ENCODE measurements at regions not wholly inside any gene's neighbourhood (a gene's known extent, or its start where the extent isn't known, plus 50 kb on each side); places are given as distances from the start of the nearest gene placed in this dataset.
"Not testable (repeated sequence)": the region's sequence is repeated elsewhere in the genome, so short reads cannot be mapped to it uniquely, and the experiment has no call there.

DNA sequence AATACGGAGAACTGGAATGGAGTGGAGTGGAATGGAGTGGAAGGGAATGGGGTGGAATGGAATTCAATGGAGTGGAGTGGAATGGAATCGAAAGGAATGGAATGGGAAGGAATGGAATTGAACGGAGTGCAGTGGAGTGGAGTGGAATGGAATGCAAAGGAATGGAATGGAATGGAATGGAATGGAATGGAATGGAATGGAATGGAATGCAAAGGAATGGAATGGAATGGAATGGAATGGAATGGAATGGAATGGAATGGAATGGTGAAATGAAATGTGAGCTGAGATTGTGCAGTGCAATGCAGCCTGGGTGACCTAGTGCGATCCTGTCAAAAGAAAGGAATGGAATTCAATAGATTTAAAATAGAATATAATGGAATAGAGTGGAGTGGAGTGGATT is 357.3 kb upstream of the WSB1 start:
- DNase-seq (ENCODE audit: low spot score): not testable (repeated sequence)

GRCh38 chr17:26937750-26938322 is 356.1 kb upstream of the WSB1 start:
- DNase-seq (ENCODE audit: low spot score): not testable (repeated sequence)

- not testable (repeated sequence) for DNase-seq (ENCODE audit: low spot score)
Measured at GRCh38 chr17:26939755-26940154, 354.2 kb upstream of the WSB1 start.

DNA sequence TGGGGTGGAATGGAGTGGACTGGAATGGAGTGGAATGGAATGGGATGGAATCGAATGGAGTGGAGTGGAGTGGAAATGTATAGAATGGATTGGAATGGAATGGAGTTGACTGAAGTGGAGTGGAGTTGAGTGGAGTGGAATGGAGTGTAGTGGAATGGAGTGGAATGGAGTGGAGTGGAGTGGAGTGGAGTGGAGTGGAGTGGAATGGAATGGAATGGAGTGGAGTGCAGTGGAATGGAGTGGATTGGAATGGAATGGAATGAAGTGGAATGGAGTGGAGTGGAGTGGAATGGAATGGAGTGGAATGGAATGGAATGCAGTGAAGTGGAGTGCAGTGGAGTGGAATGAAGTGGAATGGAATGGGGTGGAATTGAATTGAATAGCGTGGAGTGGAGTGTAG is 353.3 kb upstream of the WSB1 start:
- not testable (repeated sequence) for DNase-seq (ENCODE audit: low spot score)

DNA sequence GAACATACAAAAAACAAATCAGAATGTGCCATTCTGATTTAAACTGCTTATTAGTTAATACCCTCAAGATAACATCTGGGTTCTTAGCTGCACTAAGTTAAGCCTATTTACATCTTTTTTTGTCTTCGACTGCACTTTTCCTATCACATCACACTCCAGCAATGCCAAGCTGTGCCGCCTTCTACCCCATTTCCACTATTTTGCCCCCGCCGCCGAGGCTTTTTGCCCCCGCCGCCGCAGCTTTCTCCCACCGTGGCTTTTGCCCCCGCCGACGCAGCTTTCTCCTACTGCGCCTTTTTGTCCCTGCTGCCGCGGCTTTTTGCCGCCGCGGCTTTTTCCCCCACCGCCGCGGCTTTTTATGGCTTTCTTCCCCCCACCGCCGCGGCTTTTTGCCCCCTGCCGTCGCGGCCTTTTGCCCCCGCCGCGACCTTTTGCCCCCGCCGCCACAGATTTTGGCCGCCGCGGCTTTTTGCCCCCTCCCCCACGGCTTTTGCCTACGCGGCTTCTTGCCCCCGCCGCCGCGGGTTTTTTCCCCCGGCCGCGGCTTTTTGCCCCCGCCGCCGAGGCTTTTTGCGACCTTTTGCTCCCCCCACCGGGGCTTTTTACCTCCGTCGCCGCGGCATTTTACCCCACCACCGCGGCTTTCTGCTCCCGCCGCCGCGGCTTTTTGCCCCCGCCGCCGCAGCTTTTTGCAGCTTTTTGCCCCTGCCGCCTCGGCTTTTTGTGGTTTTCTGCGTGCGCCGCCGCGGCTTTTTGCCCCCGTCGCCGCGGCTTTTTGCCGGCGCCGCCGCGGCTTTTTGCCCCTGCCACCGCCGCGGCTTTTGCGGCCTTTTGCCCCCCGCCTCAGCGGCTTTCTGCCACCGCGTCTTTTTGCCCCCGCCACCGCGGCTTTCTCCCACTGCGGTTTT is 331.4 kb upstream of the WSB1 start:
- DNase-seq (ENCODE audit: low spot score): no peak

DNA sequence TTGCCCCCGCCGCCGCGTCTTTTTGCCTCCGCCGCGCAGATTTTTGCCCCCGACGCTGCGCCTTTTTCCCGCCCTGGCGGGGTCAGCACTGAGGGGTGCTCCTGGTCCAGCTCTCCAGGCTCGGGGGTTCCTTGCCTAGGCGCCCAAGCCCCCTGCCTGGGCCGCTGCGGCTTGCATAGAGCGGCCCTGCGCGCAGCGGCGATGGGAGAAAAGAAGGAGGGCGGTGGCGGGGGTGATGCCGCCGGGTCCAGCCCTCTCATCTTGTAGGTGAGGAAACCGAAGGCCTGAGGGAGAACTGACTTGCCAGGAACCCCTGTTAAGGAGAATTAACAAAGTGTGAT is 330.8 kb upstream of the WSB1 start:
- no peak for DNase-seq (ENCODE audit: low spot score)

DNA sequence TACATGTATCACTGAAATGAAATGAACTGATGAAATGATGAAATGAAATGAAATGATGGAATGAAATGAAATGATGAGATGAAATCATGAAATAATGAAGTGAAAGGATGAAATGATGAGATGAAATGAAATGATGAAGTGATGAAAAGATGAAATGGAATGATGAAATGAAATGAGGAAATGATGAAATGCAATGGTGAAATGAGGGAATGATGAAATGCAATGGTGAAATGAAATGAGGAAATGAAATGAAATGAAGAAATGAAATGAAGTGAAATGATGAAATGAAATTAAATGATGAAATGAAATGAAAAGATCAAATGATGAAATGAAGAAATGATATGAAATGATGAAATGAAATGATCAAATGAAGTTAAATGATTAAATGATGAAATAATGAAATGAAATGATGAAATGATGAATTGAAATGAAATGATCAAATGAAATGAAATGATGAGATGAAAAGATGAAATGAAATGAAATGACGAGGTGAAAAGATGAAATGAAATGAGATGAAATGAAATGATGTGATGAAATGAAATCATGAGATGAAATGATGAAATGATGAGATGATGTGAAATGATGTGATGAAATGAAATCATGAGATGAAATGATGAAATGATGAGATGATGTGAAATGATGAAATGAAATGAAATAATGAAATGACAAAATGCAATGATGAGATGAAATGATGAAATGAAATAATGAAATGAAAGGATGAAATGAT is 327.9 kb upstream of the WSB1 start:
- not testable (repeated sequence) for DNase-seq (ENCODE audit: low spot score)

- not testable (repeated sequence) for DNase-seq (ENCODE audit: low spot score)
Measured at GRCh38 chr17:26966625-26967179, 327.2 kb upstream of the WSB1 start.

- not testable (repeated sequence) for DNase-seq (ENCODE audit: low spot score)
Measured at GRCh38 chr17:26981845-26982425, 312.0 kb upstream of the WSB1 start.

- not testable (repeated sequence) for DNase-seq (ENCODE audit: low spot score)
Measured at GRCh38 chr17:26982563-26982962, 311.4 kb upstream of the WSB1 start.

DNA sequence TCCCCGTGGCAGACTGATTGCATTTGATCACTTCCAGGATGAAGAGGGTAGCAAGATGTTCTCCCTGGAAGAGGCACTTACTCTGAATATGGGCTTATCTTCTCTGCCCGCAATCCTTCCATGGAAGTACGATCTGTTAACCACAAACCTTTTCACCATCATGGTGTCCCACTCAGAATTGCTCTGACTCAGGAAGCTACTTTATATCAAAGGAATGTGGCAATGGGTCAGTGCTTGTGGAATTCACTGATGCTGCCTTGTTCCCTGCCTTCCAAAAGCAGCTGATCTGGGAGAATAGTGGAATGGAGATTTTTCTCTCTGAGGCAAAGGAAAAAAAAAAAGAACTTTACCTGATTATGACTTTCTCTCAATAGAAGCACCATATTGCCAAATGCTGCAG is 306.1 kb upstream of the WSB1 start:
- not testable (repeated sequence) for DNase-seq (ENCODE audit: low spot score)

DNA sequence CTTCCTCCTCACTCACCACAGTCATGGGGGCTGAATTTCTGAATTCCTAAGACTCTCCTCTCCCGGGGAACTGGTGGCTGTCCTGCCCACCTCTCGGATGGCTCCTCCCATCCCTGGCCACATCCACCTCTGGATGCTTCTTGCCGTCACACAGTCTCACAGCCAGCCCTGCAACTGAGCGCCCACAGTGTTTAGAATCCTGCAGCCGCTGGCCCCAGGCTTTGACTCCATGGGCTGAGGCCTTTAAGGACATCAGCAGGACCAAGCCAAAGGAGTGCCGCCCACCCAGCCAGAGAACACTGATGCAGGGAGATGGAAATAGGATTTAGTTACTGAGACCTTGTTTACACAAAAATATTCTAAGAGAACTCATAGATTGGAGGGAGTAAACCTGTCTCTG is 299.3 kb upstream of the WSB1 start:
- not testable (repeated sequence) for DNase-seq (ENCODE audit: low spot score)

DNA sequence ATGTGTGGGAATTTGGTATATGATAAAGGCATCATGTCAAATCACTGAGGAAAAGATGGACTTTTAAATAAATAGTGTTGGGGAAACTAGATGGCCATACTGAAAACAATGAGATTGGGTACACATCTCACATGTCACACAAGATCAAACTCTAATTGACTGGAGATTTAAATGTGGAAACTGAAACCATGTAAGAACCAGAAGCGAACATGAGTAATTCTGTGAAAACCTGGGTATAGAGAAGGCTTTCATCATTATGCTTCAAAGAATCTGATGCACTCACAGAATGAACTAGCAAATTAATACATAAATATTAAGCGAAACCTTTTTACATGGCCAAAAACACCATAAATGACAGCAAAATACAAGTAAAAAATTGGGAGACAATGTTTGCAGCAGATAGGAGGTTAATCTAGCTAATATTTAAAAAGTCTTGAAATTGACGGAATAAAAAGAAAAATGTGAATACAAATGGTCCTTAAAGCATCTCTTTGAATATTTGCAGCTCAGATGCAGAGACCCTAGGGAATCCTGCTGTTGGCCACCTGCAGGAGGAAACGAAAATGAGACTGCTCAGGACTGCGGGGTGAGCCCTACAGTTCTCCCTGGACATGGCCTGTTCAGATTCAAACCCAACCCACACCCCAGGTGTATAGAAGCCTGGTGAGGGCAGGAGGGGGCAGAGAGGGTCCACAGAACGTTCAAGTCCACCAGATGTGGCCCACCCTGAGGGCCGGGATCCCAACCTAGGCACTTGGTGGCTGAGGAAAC is 297.6 kb upstream of the WSB1 start:
- DNase-seq (ENCODE audit: low spot score): not testable (repeated sequence)

DNA sequence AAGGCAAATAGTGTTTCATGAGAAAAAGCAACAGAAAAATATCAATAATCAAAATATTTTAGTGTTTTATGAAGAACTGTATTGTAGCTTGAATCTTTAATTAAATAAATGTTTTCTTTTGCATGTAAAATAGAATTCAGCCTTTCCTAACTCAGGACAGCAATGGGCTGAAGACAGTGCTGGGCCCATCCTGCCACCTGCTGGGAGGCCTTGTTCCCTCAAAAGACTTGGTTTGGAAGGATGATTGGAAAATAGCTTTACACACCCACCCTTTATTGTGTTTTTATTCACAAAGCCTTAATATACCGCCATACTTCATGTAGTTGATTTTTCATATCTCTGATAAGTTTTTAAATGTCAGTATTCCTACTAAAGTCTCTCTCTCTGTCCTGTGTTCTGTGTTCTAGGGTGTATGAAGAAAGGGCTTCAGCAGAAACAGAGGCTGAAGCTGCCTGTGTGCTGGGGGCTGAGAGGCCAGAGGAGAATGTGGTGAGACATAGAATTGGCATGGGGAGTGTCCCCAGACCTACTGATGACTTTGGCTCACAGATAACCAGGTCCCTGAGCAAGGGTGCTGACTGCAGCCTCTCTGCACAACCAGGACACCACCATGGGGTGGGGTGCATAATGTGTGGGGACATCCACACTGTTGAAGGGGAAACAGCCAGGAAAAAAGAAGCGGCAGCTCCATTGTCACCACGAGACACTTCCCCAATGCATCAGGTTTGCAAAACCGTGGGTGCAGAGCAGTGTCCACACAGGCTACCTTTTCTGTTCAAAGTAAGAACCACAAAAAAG is 286.0 kb upstream of the WSB1 start:
- DNase-seq (ENCODE audit: low spot score): not testable (repeated sequence)

GRCh38 chr17:27009087-27009486 is 284.8 kb upstream of the WSB1 start:
- no peak for DNase-seq (ENCODE audit: low spot score)

DNA sequence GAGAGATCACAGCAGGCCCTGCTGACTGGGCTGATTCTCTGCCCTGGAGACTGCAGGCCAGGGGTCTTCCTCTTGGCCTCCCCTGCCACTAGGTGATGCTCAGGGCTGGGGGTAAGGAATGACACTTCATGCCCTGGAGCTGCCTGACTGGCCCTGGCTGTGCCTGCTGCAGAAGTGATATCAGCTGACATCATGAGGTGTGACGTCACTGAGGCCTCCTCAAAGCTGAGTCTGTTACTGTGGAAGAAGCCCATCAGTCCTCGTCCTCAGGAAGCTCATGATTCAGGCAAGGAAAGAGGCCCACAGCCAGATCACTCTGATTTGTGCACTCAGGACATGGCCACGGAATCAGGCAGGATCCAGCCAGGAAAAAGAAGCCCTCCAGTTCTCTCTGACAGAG is 283.8 kb upstream of the WSB1 start:
- DNase-seq (ENCODE audit: low spot score): not testable (repeated sequence)

DNA sequence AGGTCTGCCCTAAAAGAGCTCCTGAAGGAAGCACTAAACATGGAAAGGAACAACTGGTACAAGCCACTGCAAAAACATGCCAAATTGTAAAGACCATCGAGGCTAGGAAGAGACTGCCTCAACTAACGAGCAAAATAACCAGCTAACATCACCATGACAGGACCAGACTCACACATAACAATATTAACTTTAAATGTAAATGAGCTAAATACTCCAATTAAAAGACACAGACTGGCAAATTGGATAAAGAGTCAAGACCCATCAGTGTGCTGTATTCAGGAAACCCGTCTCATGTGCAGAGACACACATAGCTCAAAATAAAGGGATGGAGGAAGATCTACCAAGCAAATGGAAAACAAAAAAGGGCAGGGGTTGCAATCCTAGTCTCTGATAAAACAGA is 263.4 kb upstream of the WSB1 start:
- not testable (repeated sequence) for DNase-seq (ENCODE audit: low spot score)

DNA sequence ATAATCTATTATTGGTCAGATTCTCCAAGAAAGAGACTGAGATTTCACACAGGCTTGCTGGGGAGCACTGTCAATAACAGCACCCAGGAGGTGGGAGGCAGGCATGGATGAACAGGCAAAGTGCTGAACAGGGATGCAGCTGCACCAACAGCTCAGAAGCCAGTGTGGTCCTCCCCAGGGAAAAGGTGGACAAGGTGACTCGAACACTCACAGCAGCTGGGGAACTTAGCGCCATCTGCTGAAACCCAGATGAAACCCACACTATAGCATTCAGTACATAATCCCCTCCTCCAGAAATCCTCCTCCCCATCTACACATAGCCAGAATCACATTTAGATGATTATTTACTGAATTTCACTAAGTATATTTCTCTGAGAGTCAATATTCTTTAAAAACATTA is 255.2 kb upstream of the WSB1 start:
- DNase-seq (ENCODE audit: low spot score): no peak

DNA sequence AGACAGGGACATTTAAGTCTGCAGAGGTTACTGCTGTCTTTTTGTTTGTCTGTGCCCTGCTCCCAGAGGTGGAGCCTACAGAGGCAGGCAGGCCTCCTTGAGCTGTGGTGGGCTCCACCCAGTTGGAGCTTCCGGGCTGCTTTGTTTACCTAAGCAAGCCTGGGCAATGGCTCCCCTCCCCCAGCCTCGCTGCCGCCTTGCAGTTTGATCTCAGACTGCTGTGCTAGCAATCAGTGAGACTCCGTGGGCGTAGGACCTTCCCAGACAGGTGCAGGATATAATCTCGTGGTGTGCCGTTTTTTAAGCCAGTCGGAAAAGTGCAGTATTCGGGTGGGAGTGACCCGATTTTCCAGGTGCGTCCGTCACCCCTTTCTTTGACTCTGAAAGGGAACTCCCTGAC is 248.9 kb upstream of the WSB1 start:
- not testable (repeated sequence) for DNase-seq (ENCODE audit: low spot score)

DNA sequence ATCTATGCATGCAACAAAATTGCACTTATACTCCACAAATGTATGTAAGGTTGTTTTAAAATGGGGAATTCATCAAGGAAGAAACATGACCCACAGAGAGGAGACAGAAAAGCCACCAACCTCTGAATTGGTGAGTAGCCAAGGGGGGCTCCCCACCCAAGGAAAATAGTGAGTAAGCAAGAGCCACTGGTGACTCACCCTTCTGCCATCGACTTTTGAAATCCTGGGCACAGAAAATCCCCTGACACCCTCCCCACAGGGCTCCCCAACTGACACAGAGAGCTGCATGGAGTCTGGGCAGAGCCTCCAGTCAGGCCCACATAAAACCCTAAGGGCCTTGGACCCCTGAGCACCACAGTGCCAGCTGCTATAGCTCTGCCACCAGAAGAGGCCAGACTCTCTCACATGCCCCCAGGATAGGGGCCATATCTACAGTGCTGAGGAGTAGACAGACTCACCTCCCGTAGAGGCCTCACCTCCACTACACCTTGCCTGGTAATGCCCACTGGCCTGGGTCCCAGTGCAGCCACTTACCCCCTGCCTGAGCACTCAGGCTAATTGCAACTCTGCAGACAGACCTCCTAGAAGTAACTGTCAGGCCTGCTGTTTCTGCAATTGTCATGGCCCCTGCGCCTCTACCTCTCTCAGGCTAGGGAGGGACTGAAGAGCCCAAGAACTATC is 244.7 kb upstream of the WSB1 start:
- DNase-seq (ENCODE audit: low spot score): no peak

All from hepatic stellate cell (primary cell).